NB4 (cell line): ENCODE measurements at regions not wholly inside any gene's neighbourhood (a gene's known extent, or its start where the extent isn't known, plus 50 kb on each side); places are given as distances from the start of the nearest gene placed in this dataset.

ENCODE experiments used
- CTCF ChIP-seq: IDR thresholded peaks from one replicate; pipeline ENCODE4 v1.5.1; 2012; ENCODE audit warnings: low read depth, low read length
- MYC ChIP-seq: IDR thresholded peaks from 2 replicates; pipeline ENCODE4 v1.6.1; 2011; ENCODE audit warnings: low read depth, low read length
- POLR2A ChIP-seq: IDR thresholded peaks from 2 replicates; pipeline ENCODE4 v1.6.1; 2011; ENCODE audit warnings: mild to moderate bottlenecking; ENCODE audit not compliant: insufficient read length; ENCODE audit errors: extremely low read depth

GRCh38 chr13:55483626-55484158 is 1657.0 kb upstream of the PRR20A start:
- TF ChIP-seq CTCF (no peak), POLR2A (no peak), MYC (no peak)
